ENCODE measurements at regions not wholly inside any gene's neighbourhood (a gene's known extent, or its start where the extent isn't known, plus 50 kb on each side); places are given as distances from the start of the nearest gene placed in this dataset.
A peak's percentile ranks its signal among the peaks of the same experiment; 100 is the strongest.

- TF ChIP-seq, protein P1, sequence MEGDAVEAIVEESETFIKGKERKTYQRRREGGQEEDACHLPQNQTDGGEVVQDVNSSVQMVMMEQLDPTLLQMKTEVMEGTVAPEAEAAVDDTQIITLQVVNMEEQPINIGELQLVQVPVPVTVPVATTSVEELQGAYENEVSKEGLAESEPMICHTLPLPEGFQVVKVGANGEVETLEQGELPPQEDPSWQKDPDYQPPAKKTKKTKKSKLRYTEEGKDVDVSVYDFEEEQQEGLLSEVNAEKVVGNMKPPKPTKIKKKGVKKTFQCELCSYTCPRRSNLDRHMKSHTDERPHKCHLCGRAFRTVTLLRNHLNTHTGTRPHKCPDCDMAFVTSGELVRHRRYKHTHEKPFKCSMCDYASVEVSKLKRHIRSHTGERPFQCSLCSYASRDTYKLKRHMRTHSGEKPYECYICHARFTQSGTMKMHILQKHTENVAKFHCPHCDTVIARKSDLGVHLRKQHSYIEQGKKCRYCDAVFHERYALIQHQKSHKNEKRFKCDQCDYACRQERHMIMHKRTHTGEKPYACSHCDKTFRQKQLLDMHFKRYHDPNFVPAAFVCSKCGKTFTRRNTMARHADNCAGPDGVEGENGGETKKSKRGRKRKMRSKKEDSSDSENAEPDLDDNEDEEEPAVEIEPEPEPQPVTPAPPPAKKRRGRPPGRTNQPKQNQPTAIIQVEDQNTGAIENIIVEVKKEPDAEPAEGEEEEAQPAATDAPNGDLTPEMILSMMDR (conservative IDR thresholded peaks at IDR 0.05; ENCODE audit: low read depth, low read length): no peak
- Histone ChIP-seq H3K79me2 (ENCODE audit: insufficient read depth, low read depth) (no peaks in the 10 kb centered on the region), H4K20me1 (ENCODE audit: insufficient read depth) (no peaks in the 10 kb centered on the region), H3K9ac (peak overlapping the region; percentile 34; the same call in 1 of the 2 replicates), H3K27ac (peak overlapping the region; percentile 60), H3K4me3 (IDR thresholded peaks at IDR 0.05; ENCODE audit: insufficient read depth, low read depth, low read length) (no peak overlapping the region), H3K27me3 (ENCODE audit: insufficient read depth, low read depth) (no peaks in the 10 kb centered on the region), H3K4me2 (peak overlapping the region; percentile 75), H2AFZ (ENCODE audit: low read depth) (peak overlapping the region; percentile 46), H3K36me3 (ENCODE audit: insufficient read depth) (no peaks in the 10 kb centered on the region), H3K4me1 (ENCODE audit: low read depth, poor library complexity, severe bottlenecking) (peaks cover 22% of the 10 kb centered on the region)
Observed at GRCh38 chr6:100258752-100259151, 206.0 kb downstream of the SIM1 start.

GRCh38 chr6:100257793-100258395 is 206.8 kb downstream of the SIM1 start:
- no peaks in the 10 kb centered on the region for H3K79me2 ChIP-seq (ENCODE audit: insufficient read depth, low read depth)
- peak overlapping the region; percentile 75 for H3K4me2 ChIP-seq
- peaks cover 22% of the 10 kb centered on the region for H3K4me1 ChIP-seq (ENCODE audit: low read depth, poor library complexity, severe bottlenecking)
- peak overlapping the region; percentile 44; the same call in 1 of the 2 replicates for H2AFZ ChIP-seq (ENCODE audit: low read depth)
- H3K27ac ChIP-seq: peak overlapping the region; percentile 60
- H3K9ac ChIP-seq: peak overlapping the region; percentile 34; the same call in 1 of the 2 replicates
- TF ChIP-seq, protein P1 (conservative IDR thresholded peaks at IDR 0.05; ENCODE audit: low read depth, low read length): no peak
- H3K27me3 ChIP-seq (ENCODE audit: insufficient read depth, low read depth): no peaks in the 10 kb centered on the region
- no peaks in the 10 kb centered on the region for H3K36me3 ChIP-seq (ENCODE audit: insufficient read depth)
- no peak overlapping the region for H3K4me3 ChIP-seq (IDR thresholded peaks at IDR 0.05; ENCODE audit: insufficient read depth, low read depth, low read length)
- no peaks in the 10 kb centered on the region for H4K20me1 ChIP-seq (ENCODE audit: insufficient read depth)

DNA sequence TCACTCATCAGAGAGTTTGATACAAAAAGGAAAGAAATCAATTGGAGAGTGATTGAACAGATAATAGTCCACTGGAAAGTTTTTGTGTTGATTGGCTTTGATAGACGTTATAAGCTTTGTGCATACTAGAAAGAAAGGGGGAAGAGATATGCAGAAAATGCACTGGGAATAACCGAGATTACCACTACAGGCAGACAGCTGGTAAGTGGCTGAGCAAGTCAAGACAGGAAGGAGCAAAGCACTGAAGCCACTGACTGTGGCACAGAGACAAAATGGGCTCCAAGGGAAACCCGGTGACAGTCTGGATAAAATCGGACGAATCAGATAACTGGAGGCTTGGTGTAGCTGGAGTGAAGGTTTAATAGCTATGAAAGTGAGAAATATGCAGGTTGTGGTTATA is 209.0 kb downstream of the SIM1 start:
- no peaks in the 10 kb centered on the region for H4K20me1 ChIP-seq (ENCODE audit: insufficient read depth)
- no peak overlapping the region for H3K27ac ChIP-seq
- no peak overlapping the region for H2AFZ ChIP-seq (ENCODE audit: low read depth)
- peaks cover 22% of the 10 kb centered on the region for H3K4me1 ChIP-seq (ENCODE audit: low read depth, poor library complexity, severe bottlenecking)
- H3K9ac ChIP-seq: no peak overlapping the region
- H3K36me3 ChIP-seq (ENCODE audit: insufficient read depth): no peaks in the 10 kb centered on the region
- H3K4me3 ChIP-seq (IDR thresholded peaks at IDR 0.05; ENCODE audit: insufficient read depth, low read depth, low read length): no peak overlapping the region
- no peaks in the 10 kb centered on the region for H3K27me3 ChIP-seq (ENCODE audit: insufficient read depth, low read depth)
- TF ChIP-seq, protein P1 (conservative IDR thresholded peaks at IDR 0.05; ENCODE audit: low read depth, low read length): no peak
- no peak overlapping the region for H3K4me2 ChIP-seq
- no peaks in the 10 kb centered on the region for H3K79me2 ChIP-seq (ENCODE audit: insufficient read depth, low read depth)

DNA sequence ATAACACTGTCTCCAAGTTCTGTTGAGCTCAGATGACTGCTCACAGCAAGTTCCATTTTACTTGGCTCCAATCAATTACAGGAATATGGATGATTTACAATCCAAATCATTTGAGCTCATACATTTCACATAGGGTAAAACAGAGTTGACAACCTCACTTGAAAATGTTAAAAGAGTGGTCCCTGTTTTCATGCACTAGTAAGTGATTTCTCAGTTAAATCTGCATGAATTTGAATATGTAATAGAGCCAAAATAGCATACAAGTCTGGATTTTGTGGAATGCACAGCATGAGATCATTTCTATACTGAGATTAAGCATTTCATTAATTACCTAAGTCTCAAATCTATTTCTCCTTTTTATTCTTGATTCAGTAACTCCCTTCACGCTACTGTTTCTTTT is 217.6 kb downstream of the SIM1 start:
- Histone ChIP-seq H3K27ac (no peak overlapping the region), H3K4me2 (no peak overlapping the region), H3K4me3 (IDR thresholded peaks at IDR 0.05; ENCODE audit: insufficient read depth, low read depth, low read length) (no peak overlapping the region), H3K4me1 (ENCODE audit: low read depth, poor library complexity, severe bottlenecking) (no peaks in the 10 kb centered on the region), H3K9ac (no peak overlapping the region), H3K36me3 (ENCODE audit: insufficient read depth) (no peaks in the 10 kb centered on the region), H2AFZ (ENCODE audit: low read depth) (no peak overlapping the region), H3K27me3 (ENCODE audit: insufficient read depth, low read depth) (no peaks in the 10 kb centered on the region), H4K20me1 (ENCODE audit: insufficient read depth) (no peaks in the 10 kb centered on the region), H3K79me2 (ENCODE audit: insufficient read depth, low read depth) (no peaks in the 10 kb centered on the region)
- TF ChIP-seq, protein P1 (conservative IDR thresholded peaks at IDR 0.05; ENCODE audit: low read depth, low read length): no peak

All from KMS-11 (cell line).